ENCODE measurements at regions not wholly inside any gene's neighbourhood (a gene's known extent, or its start where the extent isn't known, plus 50 kb on each side); places are given as distances from the start of the nearest gene placed in this dataset.
"Not testable (repeated sequence)": the region's sequence is repeated elsewhere in the genome, so short reads cannot be mapped to it uniquely, and the experiment has no call there.

GRCh38 chr12:58117667-58118066 lies 176.3 kb downstream of the ATP23 start:
- DNase-seq (no peak), ATAC-seq (ENCODE audit: low read depth in 2 of 2) (no peak)
- Mint-ChIP-seq H3K27me3 (peaks cover 5% of the 10 kb centered on the region), H3K4me1 (no peaks in the 10 kb centered on the region), H3K27ac (no peak overlapping the region), H3K4me3 (no peak overlapping the region), H3K9me3 (peaks cover 0 to 6% (median 0%) of the 10 kb centered on the region in 7 donors), H3K36me3 (no peaks in the 10 kb centered on the region)
- Histone ChIP-seq H3K4me3 (ENCODE audit: low read depth, low read length) (no peak overlapping the region), H3K27me3 (ENCODE audit: control insufficient read depth, insufficient read depth, low read length) (no peaks in the 10 kb centered on the region), H3K9me3 (ENCODE audit: control insufficient read depth in 2 of 2, low read length in 2 of 2) (no peaks in the 10 kb centered on the region), H3K4me1 (ENCODE audit: control insufficient read depth, insufficient read depth, low read length, poor library complexity, severe bottlenecking) (no peaks in the 10 kb centered on the region), H3K36me3 (ENCODE audit: control insufficient read depth, insufficient read depth, low read length) (no peaks in the 10 kb centered on the region), H3K27ac (ENCODE audit: insufficient read depth, low read length, poor library complexity, severe bottlenecking) (no peak overlapping the region)

- H3K9me3 Mint-ChIP-seq; H3K4me1 Mint-ChIP-seq; H3K36me3 Mint-ChIP-seq; H3K4me3 Mint-ChIP-seq; H3K36me3 ChIP-seq (ENCODE audit: control insufficient read depth, insufficient read depth, low read length); H3K27ac ChIP-seq (ENCODE audit: insufficient read depth, low read length, poor library complexity, severe bottlenecking); H3K4me3 ChIP-seq (ENCODE audit: low read depth, low read length); ATAC-seq (ENCODE audit: low read depth in 2 of 2); DNase-seq; H3K27ac Mint-ChIP-seq; H3K27me3 Mint-ChIP-seq; H3K4me1 ChIP-seq (ENCODE audit: control insufficient read depth, insufficient read depth, low read length, poor library complexity, severe bottlenecking); H3K27me3 ChIP-seq (ENCODE audit: control insufficient read depth, insufficient read depth, low read length); H3K9me3 ChIP-seq (ENCODE audit: control insufficient read depth in 2 of 2, low read length in 2 of 2): not testable (repeated sequence)
Observed at GRCh38 chr12:58125761-58126160, 184.4 kb downstream of the ATP23 start.

DNA sequence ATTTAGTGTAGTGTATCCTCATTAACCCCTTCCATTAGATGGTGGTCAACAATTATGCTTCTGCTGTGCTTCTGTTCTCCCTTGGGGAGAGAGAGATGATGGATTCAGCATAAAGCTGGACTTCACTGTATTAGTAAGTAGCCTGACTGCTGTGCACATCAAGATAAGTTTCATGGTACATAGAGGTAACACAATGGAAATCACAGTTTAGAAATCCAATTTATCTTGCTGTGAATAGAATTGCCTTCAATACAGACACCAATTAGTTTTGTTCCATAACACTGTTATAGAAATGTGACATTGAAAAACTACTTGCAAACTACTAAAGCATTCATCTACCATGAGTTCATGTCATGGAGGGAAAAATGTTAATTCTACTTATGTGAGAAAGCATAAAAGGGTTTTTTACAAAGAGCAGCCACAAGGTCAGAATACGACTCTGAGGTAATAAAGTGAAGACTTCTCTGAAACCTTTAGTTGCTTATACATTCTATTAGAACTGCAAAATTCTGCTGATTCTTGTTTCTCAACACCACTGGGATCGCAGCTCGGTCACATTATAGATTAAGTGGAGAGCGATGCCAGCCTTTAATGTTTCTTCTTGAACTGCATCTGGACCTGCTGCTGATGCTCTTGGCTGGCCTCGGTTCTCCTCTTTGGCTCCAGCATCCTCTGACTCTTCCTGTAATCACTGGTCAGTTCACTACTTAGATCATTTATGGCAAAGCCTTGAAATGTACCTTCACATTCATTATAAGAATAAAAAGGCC lies 190.8 kb downstream of the ATP23 start:
- no peak overlapping the region for H3K4me3 Mint-ChIP-seq
- H3K4me3 ChIP-seq (ENCODE audit: low read depth, low read length), result no peak overlapping the region
- H3K9me3 Mint-ChIP-seq, result peaks cover 0 to 4% (median 0%) of the 10 kb centered on the region in 7 donors
- no peaks in the 10 kb centered on the region for H3K36me3 ChIP-seq (ENCODE audit: control insufficient read depth, insufficient read depth, low read length)
- H3K27ac ChIP-seq (ENCODE audit: insufficient read depth, low read length, poor library complexity, severe bottlenecking), result no peak overlapping the region
- H3K4me1 Mint-ChIP-seq, result no peaks in the 10 kb centered on the region
- ATAC-seq (ENCODE audit: low read depth in 2 of 2), result no peak
- H3K36me3 Mint-ChIP-seq, result no peaks in the 10 kb centered on the region
- H3K27me3 ChIP-seq (ENCODE audit: control insufficient read depth, insufficient read depth, low read length), result no peaks in the 10 kb centered on the region
- no peaks in the 10 kb centered on the region for H3K4me1 ChIP-seq (ENCODE audit: control insufficient read depth, insufficient read depth, low read length, poor library complexity, severe bottlenecking)
- H3K27me3 Mint-ChIP-seq, result peaks cover 13% of the 10 kb centered on the region
- H3K27ac Mint-ChIP-seq, result no peak overlapping the region
- no peaks in the 10 kb centered on the region for H3K9me3 ChIP-seq (ENCODE audit: control insufficient read depth in 2 of 2, low read length in 2 of 2)
- no peak for DNase-seq

- Mint-ChIP-seq H3K27me3 (peaks cover 13% of the 10 kb centered on the region), H3K27ac (no peak overlapping the region), H3K9me3 (peaks cover 0 to 2% (median 0%) of the 10 kb centered on the region in 7 donors), H3K4me3 (no peak overlapping the region), H3K36me3 (no peaks in the 10 kb centered on the region), H3K4me1 (no peaks in the 10 kb centered on the region)
- Histone ChIP-seq H3K4me1 (ENCODE audit: control insufficient read depth, insufficient read depth, low read length, poor library complexity, severe bottlenecking) (no peaks in the 10 kb centered on the region), H3K27me3 (ENCODE audit: control insufficient read depth, insufficient read depth, low read length) (no peaks in the 10 kb centered on the region), H3K9me3 (ENCODE audit: control insufficient read depth in 2 of 2, low read length in 2 of 2) (no peaks in the 10 kb centered on the region), H3K36me3 (ENCODE audit: control insufficient read depth, insufficient read depth, low read length) (no peaks in the 10 kb centered on the region), H3K27ac (ENCODE audit: insufficient read depth, low read length, poor library complexity, severe bottlenecking) (no peak overlapping the region), H3K4me3 (ENCODE audit: low read depth, low read length) (no peak overlapping the region)
- ATAC-seq (ENCODE audit: low read depth in 2 of 2) (no peak), DNase-seq (no peak)
Observed at GRCh38 chr12:58138424-58138823, 197.1 kb downstream of the ATP23 start.

- H3K36me3 ChIP-seq (ENCODE audit: control insufficient read depth, insufficient read depth, low read length), result no peaks in the 10 kb centered on the region
- H3K9me3 Mint-ChIP-seq, result peaks cover 0 to 2% (median 0%) of the 10 kb centered on the region in 7 donors
- no peaks in the 10 kb centered on the region for H3K4me1 ChIP-seq (ENCODE audit: control insufficient read depth, insufficient read depth, low read length, poor library complexity, severe bottlenecking)
- peaks cover 13% of the 10 kb centered on the region for H3K27me3 Mint-ChIP-seq
- H3K27me3 ChIP-seq (ENCODE audit: control insufficient read depth, insufficient read depth, low read length), result peaks cover 2% of the 10 kb centered on the region
- no peak overlapping the region for H3K27ac ChIP-seq (ENCODE audit: insufficient read depth, low read length, poor library complexity, severe bottlenecking)
- H3K9me3 ChIP-seq (ENCODE audit: control insufficient read depth in 2 of 2, low read length in 2 of 2), result no peaks in the 10 kb centered on the region
- H3K4me1 Mint-ChIP-seq, result no peaks in the 10 kb centered on the region
- no peaks in the 10 kb centered on the region for H3K36me3 Mint-ChIP-seq
- H3K27ac Mint-ChIP-seq, result no peak overlapping the region
- H3K4me3 ChIP-seq (ENCODE audit: low read depth, low read length), result no peak overlapping the region
- no peak for DNase-seq
- H3K4me3 Mint-ChIP-seq, result no peak overlapping the region
- ATAC-seq (ENCODE audit: low read depth in 2 of 2), result no peak
Observed at GRCh38 chr12:58139894-58140293, 198.5 kb downstream of the ATP23 start.

GRCh38 chr12:58140395-58140794 lies 199.0 kb downstream of the ATP23 start:
- no peak overlapping the region for H3K4me3 Mint-ChIP-seq
- peaks cover 13% of the 10 kb centered on the region for H3K27me3 Mint-ChIP-seq
- H3K27ac Mint-ChIP-seq, result no peak overlapping the region
- no peaks in the 10 kb centered on the region for H3K36me3 Mint-ChIP-seq
- no peaks in the 10 kb centered on the region for H3K36me3 ChIP-seq (ENCODE audit: control insufficient read depth, insufficient read depth, low read length)
- ATAC-seq (ENCODE audit: low read depth in 2 of 2) (no peak), DNase-seq (no peak)
- no peak overlapping the region for H3K4me3 ChIP-seq (ENCODE audit: low read depth, low read length)
- H3K27me3 ChIP-seq (ENCODE audit: control insufficient read depth, insufficient read depth, low read length), result peaks cover 2% of the 10 kb centered on the region
- no peak overlapping the region for H3K27ac ChIP-seq (ENCODE audit: insufficient read depth, low read length, poor library complexity, severe bottlenecking)
- H3K9me3 ChIP-seq (ENCODE audit: control insufficient read depth in 2 of 2, low read length in 2 of 2), result no peaks in the 10 kb centered on the region
- H3K4me1 Mint-ChIP-seq, result no peaks in the 10 kb centered on the region
- no peaks in the 10 kb centered on the region for H3K4me1 ChIP-seq (ENCODE audit: control insufficient read depth, insufficient read depth, low read length, poor library complexity, severe bottlenecking)
- peaks cover 0 to 3% (median 1%) of the 10 kb centered on the region in 7 donors for H3K9me3 Mint-ChIP-seq

DNA sequence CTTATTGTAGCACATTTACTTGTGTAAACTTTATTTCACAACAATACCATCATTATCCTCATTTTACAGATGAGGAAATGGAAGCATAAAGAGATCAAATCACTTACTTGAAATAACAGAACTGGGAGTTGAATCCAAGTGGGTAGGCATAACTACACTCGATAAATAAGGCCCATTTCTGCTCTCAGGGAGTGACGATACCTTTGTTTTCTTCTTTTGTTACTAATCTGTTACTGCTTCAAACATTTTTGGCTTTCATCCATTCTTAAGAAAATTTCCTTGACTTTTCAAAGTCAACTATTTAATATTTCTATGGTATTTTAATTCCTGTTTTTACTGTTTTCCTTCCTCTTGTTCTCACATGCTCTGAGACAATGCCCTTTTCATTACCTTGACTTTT lies 201.6 kb downstream of the ATP23 start:
- Mint-ChIP-seq H3K27ac (no peak overlapping the region), H3K9me3 (peaks cover 0 to 9% (median 4%) of the 10 kb centered on the region in 7 donors), H3K27me3 (no peaks in the 10 kb centered on the region), H3K4me1 (no peaks in the 10 kb centered on the region), H3K36me3 (no peaks in the 10 kb centered on the region), H3K4me3 (no peak overlapping the region)
- H3K9me3 ChIP-seq (ENCODE audit: control insufficient read depth in 2 of 2, low read length in 2 of 2), result no peaks in the 10 kb centered on the region
- no peaks in the 10 kb centered on the region for H3K4me1 ChIP-seq (ENCODE audit: control insufficient read depth, insufficient read depth, low read length, poor library complexity, severe bottlenecking)
- H3K27me3 ChIP-seq (ENCODE audit: control insufficient read depth, insufficient read depth, low read length), result peaks cover 2% of the 10 kb centered on the region
- H3K36me3 ChIP-seq (ENCODE audit: control insufficient read depth, insufficient read depth, low read length), result no peaks in the 10 kb centered on the region
- H3K27ac ChIP-seq (ENCODE audit: insufficient read depth, low read length, poor library complexity, severe bottlenecking), result no peak overlapping the region
- ATAC-seq (ENCODE audit: low read depth in 2 of 2) (no peak), DNase-seq (no peak)
- H3K4me3 ChIP-seq (ENCODE audit: low read depth, low read length), result no peak overlapping the region

DNA sequence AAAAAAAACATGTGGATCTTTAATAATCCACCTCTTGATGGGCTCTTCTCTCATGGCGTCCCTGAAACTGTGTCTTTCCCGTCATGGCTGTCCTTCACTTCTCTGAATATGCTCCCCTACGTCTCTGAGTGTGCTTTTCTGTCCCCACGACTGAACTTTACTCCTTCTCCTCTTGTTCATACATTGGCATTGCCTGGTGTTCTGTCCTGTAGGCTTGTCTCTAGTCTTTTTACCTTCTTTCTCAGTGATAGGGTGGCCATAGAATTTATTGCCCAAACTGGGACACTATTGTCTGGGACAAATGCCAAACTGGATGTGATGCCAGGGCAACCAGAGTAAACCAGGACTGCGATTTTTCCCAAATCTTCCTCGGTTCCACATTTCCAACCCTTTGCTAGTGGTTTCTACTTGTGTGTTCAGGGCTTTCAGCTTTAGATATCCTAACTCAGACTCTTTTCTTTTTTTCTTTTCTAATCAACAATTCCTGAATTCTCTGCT lies 202.2 kb downstream of the ATP23 start:
- Mint-ChIP-seq H3K4me1 (no peaks in the 10 kb centered on the region), H3K27ac (no peak overlapping the region), H3K9me3 (peaks cover 0 to 9% (median 4%) of the 10 kb centered on the region in 7 donors), H3K4me3 (no peak overlapping the region), H3K27me3 (no peaks in the 10 kb centered on the region), H3K36me3 (no peaks in the 10 kb centered on the region)
- ATAC-seq (ENCODE audit: low read depth in 2 of 2) (no peak), DNase-seq (no peak)
- no peak overlapping the region for H3K27ac ChIP-seq (ENCODE audit: insufficient read depth, low read length, poor library complexity, severe bottlenecking)
- no peaks in the 10 kb centered on the region for H3K4me1 ChIP-seq (ENCODE audit: control insufficient read depth, insufficient read depth, low read length, poor library complexity, severe bottlenecking)
- peaks cover 2% of the 10 kb centered on the region for H3K27me3 ChIP-seq (ENCODE audit: control insufficient read depth, insufficient read depth, low read length)
- no peak overlapping the region for H3K4me3 ChIP-seq (ENCODE audit: low read depth, low read length)
- H3K9me3 ChIP-seq (ENCODE audit: control insufficient read depth in 2 of 2, low read length in 2 of 2), result no peaks in the 10 kb centered on the region
- no peaks in the 10 kb centered on the region for H3K36me3 ChIP-seq (ENCODE audit: control insufficient read depth, insufficient read depth, low read length)

Data from CD4-positive, CD25-positive, alpha-beta regulatory T cell (primary cell).